Spleen (tissue), 7 donors: ENCODE measurements at regions not wholly inside any gene's neighbourhood (a gene's known extent, or its start where the extent isn't known, plus 50 kb on each side); places are given as distances from the start of the nearest gene placed in this dataset.

Experiments used
- microRNA-seq, 3 donors: library from miRNA; unstranded; fragments of <30 nt; microRNA quantifications; one replicate each; pipeline versions ENCODE4 to v1.1.0, GENCODE V29; 2019 to 2020
- small RNA-seq, 4 donors: library from RNA; depleted of rRNA; stranded (forward); fragments of <200 nt; gene quantifications; one replicate each; pipeline ENCODE3, GENCODE V24; 2016
- donor health status: DM: no; HTN: no; CAD: no; lungs with moderate emphysema.
- donor health status: DM: no; HTN: no; CAD: no.
- donor health status: DM: yes; HTN: yes; CAD: no.

Small RNAs in the stretch of these regions (microRNA-seq; reads per million reads assigned to microRNA genes)
- 0 to 0.35 (median 0) reads per million in 3 donors for gene MIR3664

Small RNAs in the stretch of these regions (small RNA-seq; reads per million reads assigned to genes)
- gene MIR3664 = 0 reads per million in 4 donors
- 0 reads per million in 4 donors for gene RF00019
